GM12892 (cell line): ENCODE measurements at regions not wholly inside any gene's neighbourhood (a gene's known extent, or its start where the extent isn't known, plus 50 kb on each side); places are given as distances from the start of the nearest gene placed in this dataset.

ENCODE experiments used
- DNase-seq: peaks from one replicate; pipeline ENCODE4 v3.0.0; 2011; ENCODE audit not compliant: insufficient read length
- FAIRE-seq: peaks from 2 replicates; lab custom pipeline; 2011; peaks lifted over from hg19 to GRCh38; lab: Jason Lieb, UNC
- POLR2A ChIP-seq: IDR thresholded peaks from 2 replicates; pipeline ENCODE4 v1.6.1; 2011; ENCODE audit warnings: low read depth, low read length, control low read depth
- POLR2AphosphoS5 ChIP-seq: IDR thresholded peaks from 2 replicates; pipeline ENCODE4 v1.6.1; 2011; ENCODE audit warnings: low read depth, low read length, control low read depth
- TAF1 ChIP-seq: IDR thresholded peaks from 2 replicates; pipeline ENCODE4 v1.6.1; 2011; ENCODE audit warnings: low read depth, mild to moderate bottlenecking, control low read depth, low read length, borderline replicate concordance

- no peak for DNase-seq
- TF ChIP-seq TAF1 (no peak), POLR2AphosphoS5 (no peak), POLR2A (no peak)
- FAIRE-seq = no peak
Measured at GRCh38 chr1:80847904-80848303, 952.8 kb upstream of the ADGRL2 start.

GRCh38 chr1:80846966-80847365, 953.8 kb upstream of the ADGRL2 start:
- TF ChIP-seq POLR2AphosphoS5 (no peak), TAF1 (no peak), POLR2A (no peak)
- DNase-seq (no peak), FAIRE-seq (no peak)

- FAIRE-seq (no peak), DNase-seq (no peak)
- TF ChIP-seq POLR2AphosphoS5 = no peak
- TF ChIP-seq POLR2A = no peak
- TF ChIP-seq TAF1 = no peak
Measured at GRCh38 chr1:80842796-80843195, 957.9 kb upstream of the ADGRL2 start.

- DNase-seq (no peak), FAIRE-seq (no peak)
- TF ChIP-seq POLR2A = no peak
- TF ChIP-seq TAF1 = no peak
- no peak for TF ChIP-seq POLR2AphosphoS5
Measured at GRCh38 chr1:80841261-80841660, 959.5 kb upstream of the ADGRL2 start.

GRCh38 chr1:80837066-80837465, 963.7 kb upstream of the ADGRL2 start:
- FAIRE-seq (no peak), DNase-seq (no peak)
- no peak for TF ChIP-seq POLR2A
- TF ChIP-seq POLR2AphosphoS5 = no peak
- no peak for TF ChIP-seq TAF1

- no peak for FAIRE-seq
- DNase-seq = no peak
- TF ChIP-seq TAF1 (no peak), POLR2A (no peak), POLR2AphosphoS5 (no peak)
Measured at GRCh38 chr1:80836505-80836904, 964.2 kb upstream of the ADGRL2 start.

GRCh38 chr1:80827666-80828065, 973.1 kb upstream of the ADGRL2 start:
- DNase-seq (no peak), FAIRE-seq (no peak)
- no peak for TF ChIP-seq TAF1
- no peak for TF ChIP-seq POLR2A
- no peak for TF ChIP-seq POLR2AphosphoS5

- TF ChIP-seq POLR2A (no peak), TAF1 (no peak), POLR2AphosphoS5 (no peak)
- no peak for FAIRE-seq
Measured at GRCh38 chr1:80825067-80825466, 975.7 kb upstream of the ADGRL2 start.

GRCh38 chr1:80818211-80818610, 982.5 kb upstream of the ADGRL2 start:
- DNase-seq (no peak), FAIRE-seq (no peak)
- no peak for TF ChIP-seq POLR2AphosphoS5

More at GRCh38 chr1:80825067-80825466, 975.7 kb upstream of the ADGRL2 start:
- no peak for DNase-seq

- DNase-seq = no peak
- FAIRE-seq = no peak
- TF ChIP-seq POLR2AphosphoS5 (no peak), POLR2A (no peak), TAF1 (no peak)
Measured at GRCh38 chr1:80807981-80808380, 992.8 kb upstream of the ADGRL2 start.

GRCh38 chr1:80806431-80806830, 994.3 kb upstream of the ADGRL2 start:
- DNase-seq (no peak), FAIRE-seq (no peak)
- no peak for TF ChIP-seq POLR2A
- no peak for TF ChIP-seq POLR2AphosphoS5
- TF ChIP-seq TAF1 = no peak

GRCh38 chr1:80801695-80802094, 999.0 kb upstream of the ADGRL2 start:
- no peak for TF ChIP-seq POLR2AphosphoS5
- no peak for TF ChIP-seq TAF1
- no peak for TF ChIP-seq POLR2A
- DNase-seq (no peak), FAIRE-seq (no peak)

- no peak for FAIRE-seq
- no peak for TF ChIP-seq POLR2A
- TF ChIP-seq TAF1 = no peak
- TF ChIP-seq POLR2AphosphoS5 = no peak
- no peak for DNase-seq
Measured at GRCh38 chr1:80799457-80799856, 1001.3 kb upstream of the ADGRL2 start.

- no peak for TF ChIP-seq POLR2AphosphoS5
- no peak for TF ChIP-seq TAF1
- TF ChIP-seq POLR2A = no peak
- DNase-seq = no peak
- no peak for FAIRE-seq
Measured at GRCh38 chr1:80779275-80779674, 1021.5 kb upstream of the ADGRL2 start.
